Naive B cell (primary cell): ENCODE measurements at regions not wholly inside any gene's neighbourhood (a gene's known extent, or its start where the extent isn't known, plus 50 kb on each side); places are given as distances from the start of the nearest gene placed in this dataset.
A peak's percentile ranks its signal among the peaks of the same experiment; 100 is the strongest.

Source experiments
- ATAC-seq, 2 donors: fragments of 150-1000 bp; cut with Tn5 transposase; 2 replicates each; pipeline ENCODE4 v1.10.0; 2021; ENCODE audit warnings: low read depth in 2 of 2, mild to moderate bottlenecking in 2 of 2, moderate library complexity in 2 of 2
- DNase-seq: peaks from one replicate; pipeline ENCODE4 v3.0.0; 2022
- H3K27ac Mint-ChIP-seq, 6 donors: one replicate each; pipeline ENCODE4 v1.8.0; 2020 to 2022; ENCODE audit warnings: mild to moderate bottlenecking in 6 of 6, mixed read lengths in 6 of 6, moderate library complexity in 5 of 6, inconsistent platforms in 2 of 6
- H3K27me3 Mint-ChIP-seq, 3 donors: one replicate each; pipeline ENCODE4 v1.8.0; 2021 to 2022; ENCODE audit warnings: mixed read lengths in 3 of 3, mild to moderate bottlenecking in 1 of 3
- H3K36me3 Mint-ChIP-seq, 2 donors: one replicate each; pipeline ENCODE4 v1.8.0; 2020 to 2022; ENCODE audit warnings: mixed read lengths in 2 of 2, inconsistent platforms in 1 of 2, mild to moderate bottlenecking in 1 of 2
- H3K4me1 Mint-ChIP-seq, 3 donors: one replicate each; pipeline ENCODE4 v1.8.0; 2020 to 2022; ENCODE audit warnings: mixed read lengths in 3 of 3, inconsistent platforms in 1 of 3, mild to moderate bottlenecking in 1 of 3, moderate library complexity in 1 of 3
- H3K4me3 Mint-ChIP-seq, 8 donors: one replicate each; pipeline ENCODE4 v1.8.0; 2020 to 2022; ENCODE audit warnings: mild to moderate bottlenecking in 8 of 8, mixed read lengths in 8 of 8, moderate library complexity in 8 of 8, inconsistent platforms in 2 of 8
- H3K9me3 Mint-ChIP-seq, 7 donors: one replicate each; pipeline ENCODE4 v1.8.0; 2020 to 2022; ENCODE audit warnings: mixed read lengths in 7 of 7, mild to moderate bottlenecking in 5 of 7, inconsistent platforms in 2 of 7, moderate library complexity in 1 of 7

DNA sequence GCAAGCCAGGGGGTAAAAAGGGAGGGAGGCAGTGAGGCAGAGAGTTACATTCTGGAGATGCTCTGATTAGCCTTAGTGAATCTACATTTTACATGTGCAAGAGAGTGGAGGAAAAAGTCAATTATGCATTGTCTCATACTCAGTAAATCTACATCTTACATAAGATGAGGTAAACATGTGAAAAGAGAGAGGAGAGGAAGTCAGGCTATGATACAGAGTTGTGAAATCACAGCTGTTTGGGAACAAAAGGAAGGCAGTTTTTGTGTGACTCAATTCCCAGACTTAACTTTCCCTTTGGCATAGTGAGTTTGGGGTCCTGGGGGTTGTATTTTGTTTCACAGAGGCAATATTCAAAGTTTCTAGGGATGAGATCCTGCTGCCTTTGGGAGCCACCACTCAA is 67.8 kb downstream of the GP2 start:
- no peaks in the 10 kb centered on the region for H3K4me1 Mint-ChIP-seq
- peak overlapping the region in 1 of 6 donors; percentile 52 for H3K27ac Mint-ChIP-seq
- H3K27me3 Mint-ChIP-seq, result peaks cover 6 to 21% (median 11%) of the 10 kb centered on the region in 3 donors
- ATAC-seq (no peak), DNase-seq (no peak)
- no peaks in the 10 kb centered on the region for H3K36me3 Mint-ChIP-seq
- no peak overlapping the region for H3K4me3 Mint-ChIP-seq
- H3K9me3 Mint-ChIP-seq, result peaks cover 4 to 30% (median 9%) of the 10 kb centered on the region in 7 donors

GRCh38 chr16:20257234-20257633 is 70.1 kb downstream of the GP2 start:
- H3K9me3 Mint-ChIP-seq, result peaks cover 4 to 30% (median 9%) of the 10 kb centered on the region in 7 donors
- DNase-seq (no peak), ATAC-seq (no peak)
- H3K4me3 Mint-ChIP-seq, result no peak overlapping the region
- H3K27ac Mint-ChIP-seq, result no peak overlapping the region
- no peaks in the 10 kb centered on the region for H3K36me3 Mint-ChIP-seq
- peaks cover 8 to 21% (median 11%) of the 10 kb centered on the region in 3 donors for H3K27me3 Mint-ChIP-seq
- no peaks in the 10 kb centered on the region for H3K4me1 Mint-ChIP-seq

GRCh38 chr16:20255002-20255401 is 72.3 kb downstream of the GP2 start:
- H3K27me3 Mint-ChIP-seq, result peaks cover 6 to 17% (median 8%) of the 10 kb centered on the region in 3 donors
- no peaks in the 10 kb centered on the region for H3K36me3 Mint-ChIP-seq
- H3K4me1 Mint-ChIP-seq, result no peaks in the 10 kb centered on the region
- H3K9me3 Mint-ChIP-seq, result peaks cover 4 to 23% (median 9%) of the 10 kb centered on the region in 7 donors
- DNase-seq (no peak), ATAC-seq (no peak)
- H3K4me3 Mint-ChIP-seq, result peak overlapping the region in 1 of 8 donors; percentile 13
- no peak overlapping the region for H3K27ac Mint-ChIP-seq

- H3K36me3 Mint-ChIP-seq, result no peaks in the 10 kb centered on the region
- H3K4me1 Mint-ChIP-seq, result no peaks in the 10 kb centered on the region
- H3K27ac Mint-ChIP-seq, result peak overlapping the region in 1 of 6 donors; percentile 84
- peaks cover 6 to 11% (median 10%) of the 10 kb centered on the region in 3 donors for H3K27me3 Mint-ChIP-seq
- ATAC-seq, result no peak
- DNase-seq, result no peak
- no peak overlapping the region for H3K4me3 Mint-ChIP-seq
- H3K9me3 Mint-ChIP-seq, result peaks cover 0 to 11% (median 1%) of the 10 kb centered on the region in 7 donors
Observed at GRCh38 chr16:20253825-20254224, 73.5 kb downstream of the GP2 start.

GRCh38 chr16:20249211-20249610 is 78.1 kb downstream of the GP2 start:
- ATAC-seq (no peak), DNase-seq (no peak)
- Mint-ChIP-seq H3K9me3 (peaks cover 0 to 15% (median 4%) of the 10 kb centered on the region in 7 donors), H3K27ac (no peak overlapping the region), H3K4me1 (no peaks in the 10 kb centered on the region), H3K36me3 (no peaks in the 10 kb centered on the region), H3K4me3 (no peak overlapping the region), H3K27me3 (peaks cover 21 to 28% (median 22%) of the 10 kb centered on the region in 3 donors)

DNA sequence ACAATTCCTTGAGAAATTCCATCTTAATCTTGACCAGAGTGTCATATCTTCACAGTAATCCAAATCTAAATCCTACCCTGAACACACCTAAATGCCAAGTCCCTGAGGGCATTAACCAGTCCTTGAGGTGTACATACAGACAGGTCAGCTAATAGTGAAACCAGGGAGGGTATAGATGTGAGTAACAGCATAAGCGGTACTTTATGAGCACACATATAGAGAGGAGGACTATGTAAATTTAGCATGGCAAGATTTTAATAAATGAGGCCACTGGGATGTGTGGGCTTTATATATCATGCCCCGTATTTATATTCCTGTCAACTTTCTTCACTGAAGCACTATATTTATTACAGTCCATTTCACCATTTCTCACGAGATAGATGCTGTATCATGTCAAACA is 80.2 kb downstream of the GP2 start:
- no peaks in the 10 kb centered on the region for H3K4me1 Mint-ChIP-seq
- peaks cover 1 to 27% (median 7%) of the 10 kb centered on the region in 7 donors for H3K9me3 Mint-ChIP-seq
- H3K27me3 Mint-ChIP-seq, result peaks cover 23 to 27% (median 23%) of the 10 kb centered on the region in 3 donors
- no peak overlapping the region for H3K27ac Mint-ChIP-seq
- H3K36me3 Mint-ChIP-seq, result no peaks in the 10 kb centered on the region
- DNase-seq (no peak), ATAC-seq (no peak)
- H3K4me3 Mint-ChIP-seq, result no peak overlapping the region

DNA sequence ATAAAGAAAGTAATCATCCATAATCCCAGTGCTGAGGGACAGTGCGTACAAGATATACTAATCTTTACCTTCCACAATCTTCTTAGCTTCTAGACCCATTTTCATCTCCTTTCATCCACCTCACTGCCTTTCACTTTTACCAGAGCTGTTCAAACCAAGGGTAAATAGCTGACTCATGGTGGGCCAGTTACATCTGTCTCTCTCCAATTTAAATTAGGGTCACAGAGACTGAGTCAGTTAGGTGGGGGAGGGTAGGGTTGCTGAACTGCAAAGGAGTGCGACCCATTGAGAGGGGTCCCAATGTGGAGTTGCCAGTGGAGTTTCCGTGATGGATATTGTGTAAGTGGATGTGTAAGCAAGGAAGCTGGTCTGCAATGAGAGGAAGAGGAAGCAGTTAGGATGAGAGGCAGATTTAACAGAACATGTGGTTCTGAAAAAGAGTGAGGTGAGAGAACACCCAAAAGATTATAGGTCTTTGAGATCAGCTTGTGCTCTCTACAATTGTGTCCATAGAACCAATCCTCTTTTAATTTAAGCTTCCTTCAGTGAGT is 83.5 kb downstream of the GP2 start:
- Mint-ChIP-seq H3K27ac (no peak overlapping the region), H3K4me1 (no peaks in the 10 kb centered on the region), H3K36me3 (no peaks in the 10 kb centered on the region), H3K9me3 (peaks cover 2 to 50% (median 11%) of the 10 kb centered on the region in 7 donors), H3K4me3 (no peak overlapping the region), H3K27me3 (peaks cover 30 to 38% (median 31%) of the 10 kb centered on the region in 3 donors)
- no peak for DNase-seq
- ATAC-seq, result no peak

GRCh38 chr16:20242568-20243255 is 84.6 kb downstream of the GP2 start:
- peaks cover 31 to 38% (median 33%) of the 10 kb centered on the region in 3 donors for H3K27me3 Mint-ChIP-seq
- no peaks in the 10 kb centered on the region for H3K4me1 Mint-ChIP-seq
- no peak overlapping the region for H3K4me3 Mint-ChIP-seq
- peaks cover 2 to 50% (median 11%) of the 10 kb centered on the region in 7 donors for H3K9me3 Mint-ChIP-seq
- ATAC-seq, result no peak
- no peak overlapping the region for H3K27ac Mint-ChIP-seq
- no peak for DNase-seq
- H3K36me3 Mint-ChIP-seq, result no peaks in the 10 kb centered on the region

- no peaks in the 10 kb centered on the region for H3K36me3 Mint-ChIP-seq
- peaks cover 36 to 43% (median 43%) of the 10 kb centered on the region in 3 donors for H3K27me3 Mint-ChIP-seq
- no peak overlapping the region for H3K27ac Mint-ChIP-seq
- ATAC-seq (no peak), DNase-seq (no peak)
- no peak overlapping the region for H3K4me3 Mint-ChIP-seq
- H3K9me3 Mint-ChIP-seq, result peaks cover 2 to 50% (median 11%) of the 10 kb centered on the region in 7 donors
- H3K4me1 Mint-ChIP-seq, result no peaks in the 10 kb centered on the region
Observed at GRCh38 chr16:20241321-20241720, 86.0 kb downstream of the GP2 start.

GRCh38 chr16:20236579-20237289 is 90.6 kb downstream of the GP2 start:
- Mint-ChIP-seq H3K9me3 (peaks cover 0 to 23% (median 6%) of the 10 kb centered on the region in 7 donors), H3K4me3 (no peak overlapping the region), H3K27ac (no peak overlapping the region), H3K36me3 (no peaks in the 10 kb centered on the region), H3K4me1 (no peaks in the 10 kb centered on the region), H3K27me3 (peaks cover 30 to 36% (median 33%) of the 10 kb centered on the region in 3 donors)
- ATAC-seq (no peak), DNase-seq (no peak)

GRCh38 chr16:20225228-20225733 is 102.0 kb downstream of the GP2 start:
- Mint-ChIP-seq H3K36me3 (no peaks in the 10 kb centered on the region), H3K27me3 (peaks cover 0 to 19% (median 5%) of the 10 kb centered on the region in 3 donors), H3K4me1 (no peaks in the 10 kb centered on the region), H3K9me3 (peaks cover 0 to 14% (median 4%) of the 10 kb centered on the region in 7 donors), H3K27ac (no peak overlapping the region), H3K4me3 (no peak overlapping the region)
- no peak for ATAC-seq
- DNase-seq, result no peak

GRCh38 chr16:20221208-20221607 is 106.1 kb downstream of the GP2 start:
- Mint-ChIP-seq H3K27ac (no peak overlapping the region), H3K36me3 (no peaks in the 10 kb centered on the region), H3K27me3 (peaks cover 0 to 14% (median 9%) of the 10 kb centered on the region in 3 donors), H3K4me3 (no peak overlapping the region), H3K4me1 (no peaks in the 10 kb centered on the region), H3K9me3 (peaks cover 0 to 3% (median 0%) of the 10 kb centered on the region in 7 donors)
- DNase-seq (no peak), ATAC-seq (no peak)

GRCh38 chr16:20218093-20218492 is 109.2 kb downstream of the GP2 start:
- H3K27ac Mint-ChIP-seq, result no peak overlapping the region
- no peak for DNase-seq
- no peak overlapping the region for H3K4me3 Mint-ChIP-seq
- no peak for ATAC-seq
- H3K36me3 Mint-ChIP-seq, result peaks cover 0 to 5% of the 10 kb centered on the region in 2 donors
- peaks cover 0 to 20% (median 19%) of the 10 kb centered on the region in 3 donors for H3K27me3 Mint-ChIP-seq
- no peaks in the 10 kb centered on the region for H3K4me1 Mint-ChIP-seq
- peaks cover 0 to 15% (median 0%) of the 10 kb centered on the region in 7 donors for H3K9me3 Mint-ChIP-seq
